ENCODE measurements at regions not wholly inside any gene's neighbourhood (a gene's known extent, or its start where the extent isn't known, plus 50 kb on each side); places are given as distances from the start of the nearest gene placed in this dataset.

- TF ChIP-seq GABPA (IDR thresholded peaks at IDR 0.05; ENCODE audit: low read depth) (no peak), REST (IDR thresholded peaks at IDR 0.05; ENCODE audit: insufficient replicate concordance, low read depth) (no peak), SPI1 (IDR thresholded peaks at IDR 0.05; ENCODE audit: borderline replicate concordance, low read depth) (no peak)
- TF ChIP-seq, protein P1, sequence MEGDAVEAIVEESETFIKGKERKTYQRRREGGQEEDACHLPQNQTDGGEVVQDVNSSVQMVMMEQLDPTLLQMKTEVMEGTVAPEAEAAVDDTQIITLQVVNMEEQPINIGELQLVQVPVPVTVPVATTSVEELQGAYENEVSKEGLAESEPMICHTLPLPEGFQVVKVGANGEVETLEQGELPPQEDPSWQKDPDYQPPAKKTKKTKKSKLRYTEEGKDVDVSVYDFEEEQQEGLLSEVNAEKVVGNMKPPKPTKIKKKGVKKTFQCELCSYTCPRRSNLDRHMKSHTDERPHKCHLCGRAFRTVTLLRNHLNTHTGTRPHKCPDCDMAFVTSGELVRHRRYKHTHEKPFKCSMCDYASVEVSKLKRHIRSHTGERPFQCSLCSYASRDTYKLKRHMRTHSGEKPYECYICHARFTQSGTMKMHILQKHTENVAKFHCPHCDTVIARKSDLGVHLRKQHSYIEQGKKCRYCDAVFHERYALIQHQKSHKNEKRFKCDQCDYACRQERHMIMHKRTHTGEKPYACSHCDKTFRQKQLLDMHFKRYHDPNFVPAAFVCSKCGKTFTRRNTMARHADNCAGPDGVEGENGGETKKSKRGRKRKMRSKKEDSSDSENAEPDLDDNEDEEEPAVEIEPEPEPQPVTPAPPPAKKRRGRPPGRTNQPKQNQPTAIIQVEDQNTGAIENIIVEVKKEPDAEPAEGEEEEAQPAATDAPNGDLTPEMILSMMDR (IDR thresholded peaks at IDR 0.05; ENCODE audit: insufficient read depth, low read length) = no peak
- Histone ChIP-seq H3K27me3 (ENCODE audit: insufficient read depth, poor library complexity, severe bottlenecking) (no peaks in the 10 kb centered on the region), H3K27ac (replicated peaks) (no peak overlapping the region), H3K4me3 (replicated peaks; ENCODE audit: insufficient read depth, low read length) (no peak overlapping the region)
- DNase-seq (ENCODE audit: low read depth in 1 of 2, low spot score in 1 of 2) = no peak
Observed at GRCh38 chr20:21808139-21808538, 102.7 kb downstream of the PAX1 start.

DNA sequence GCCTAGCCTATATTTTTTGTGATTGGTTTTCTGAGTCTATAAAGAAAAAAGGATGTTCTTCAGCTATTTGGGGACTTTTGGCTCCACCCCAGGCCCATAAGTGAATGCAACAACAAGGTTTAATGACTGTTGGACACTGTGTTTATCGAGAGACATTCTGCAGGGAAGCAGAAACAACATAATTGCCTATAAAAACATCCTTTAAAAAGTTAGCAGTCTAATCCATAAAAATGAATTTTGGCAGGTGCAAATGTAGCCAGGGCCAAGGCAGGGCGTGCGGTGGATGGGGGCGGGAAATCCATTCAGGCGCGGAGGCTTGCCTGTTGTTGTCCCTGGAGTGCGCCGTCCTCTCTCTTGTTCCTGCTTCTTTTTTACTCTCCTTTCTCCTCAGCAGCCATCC is 99.3 kb downstream of the PAX1 start:
- H3K27ac ChIP-seq (replicated peaks) = no peak overlapping the region
- TF ChIP-seq POLR2AphosphoS5 (IDR thresholded peaks at IDR 0.05; ENCODE audit: low read depth) (no peak), GABPA (IDR thresholded peaks at IDR 0.05; ENCODE audit: low read depth) (no peak), REST (IDR thresholded peaks at IDR 0.05; ENCODE audit: insufficient replicate concordance, low read depth) (no peak), SPI1 (IDR thresholded peaks at IDR 0.05; ENCODE audit: borderline replicate concordance, low read depth) (no peak)
- TF ChIP-seq, protein P1 (IDR thresholded peaks at IDR 0.05; ENCODE audit: insufficient read depth, low read length) = no peak
- H3K4me3 ChIP-seq (replicated peaks; ENCODE audit: insufficient read depth, low read length) = no peak overlapping the region
- no peak for DNase-seq (ENCODE audit: low read depth in 1 of 2, low spot score in 1 of 2)
- H3K27me3 ChIP-seq (ENCODE audit: insufficient read depth, poor library complexity, severe bottlenecking) = no peaks in the 10 kb centered on the region

DNA sequence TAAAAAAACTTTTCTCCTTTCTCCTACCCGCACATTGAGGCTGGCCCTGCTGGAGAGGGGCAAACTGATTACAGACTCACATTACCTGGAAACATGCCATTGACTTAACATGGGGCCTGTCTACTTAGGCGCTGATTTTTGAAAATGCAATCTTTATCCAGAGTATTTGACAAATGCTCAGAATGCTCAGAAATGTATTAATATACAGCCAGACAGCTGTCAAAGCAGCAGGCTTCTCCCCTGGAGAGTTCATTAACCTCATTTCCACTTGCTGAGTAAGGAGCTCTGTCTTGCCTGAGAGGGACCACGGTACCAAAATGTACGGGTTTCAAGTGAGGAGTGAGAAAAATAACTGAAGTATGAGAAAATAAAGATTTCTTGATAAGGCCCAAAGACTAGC is 95.7 kb downstream of the PAX1 start:
- no peak for DNase-seq (ENCODE audit: low read depth in 1 of 2, low spot score in 1 of 2)
- Histone ChIP-seq H3K27me3 (ENCODE audit: insufficient read depth, poor library complexity, severe bottlenecking) (no peaks in the 10 kb centered on the region), H3K27ac (replicated peaks) (no peak overlapping the region), H3K4me3 (replicated peaks; ENCODE audit: insufficient read depth, low read length) (no peak overlapping the region)
- TF ChIP-seq REST (IDR thresholded peaks at IDR 0.05; ENCODE audit: insufficient replicate concordance, low read depth) = no peak
- TF ChIP-seq POLR2AphosphoS5 (IDR thresholded peaks at IDR 0.05; ENCODE audit: low read depth) = no peak
- TF ChIP-seq, protein P1 (IDR thresholded peaks at IDR 0.05; ENCODE audit: insufficient read depth, low read length) = no peak
- no peak for TF ChIP-seq GABPA (IDR thresholded peaks at IDR 0.05; ENCODE audit: low read depth)
- TF ChIP-seq SPI1 (IDR thresholded peaks at IDR 0.05; ENCODE audit: borderline replicate concordance, low read depth) = no peak

Data from HL-60 (cell line).